ENCODE measurements at regions not wholly inside any gene's neighbourhood (a gene's known extent, or its start where the extent isn't known, plus 50 kb on each side); places are given as distances from the start of the nearest gene placed in this dataset.

GRCh38 chr7:131210618-131211017 is 117.1 kb upstream of the MKLN1 start:
- intact Hi-C loops (cut with micrococcal nuclease), result no loop called here
- BruUV-seq (replicated peaks), result no TSS peak

GRCh38 chr7:131211500-131211899 is 116.2 kb upstream of the MKLN1 start:
- no peaks in the 10 kb centered on the region for H3K79me2 ChIP-seq (ENCODE audit: insufficient read depth, low read length)
- H3K4me2 ChIP-seq (ENCODE audit: low read length), result no peak overlapping the region
- H3K9ac ChIP-seq (ENCODE audit: low read length), result no peak overlapping the region
- H3K36me3 ChIP-seq (ENCODE audit: control insufficient read depth in 1 of 2, insufficient read depth in 2 of 2, low read length in 2 of 2), result no peaks in the 10 kb centered on the region
- ChIA-PET POLR2A (no interaction called here), RAD21 (ENCODE audit: low non-redundant PET in 1 of 2, low total read pairs in 2 of 2, uncharacterized antibody in 2 of 2, unreplicated experiment in 2 of 2) (no interaction called here), CTCF (no interaction called here)
- H4K20me1 ChIP-seq (ENCODE audit: insufficient read depth), result no peaks in the 10 kb centered on the region
- no peaks in the 10 kb centered on the region for H3K9me2 ChIP-seq (ENCODE audit: insufficient read depth)
- DNase-seq (ENCODE audit: low read depth, low spot score), result no peak
- no peak overlapping the region for H3K4me3 ChIP-seq (replicated peaks in 1 of 2; ENCODE audit: low read depth in 1 of 2, low read length in 2 of 2)
- H2AFZ ChIP-seq (ENCODE audit: low read depth, low read length, poor library complexity, severe bottlenecking), result no peak overlapping the region
- TF ChIP-seq MAX (IDR thresholded peaks at IDR 0.05) (no peak), ELF1 (IDR thresholded peaks at IDR 0.05; ENCODE audit: borderline replicate concordance, low read depth) (no peak)
- no peaks in the 10 kb centered on the region for H3K4me1 ChIP-seq (ENCODE audit: control insufficient read depth in 1 of 2, insufficient read depth in 2 of 2, low read length in 2 of 2)
- no peaks in the 10 kb centered on the region for H3K9me3 ChIP-seq (ENCODE audit: control insufficient read depth in 1 of 2, insufficient read depth in 1 of 2, low read depth in 1 of 2, low read length in 2 of 2)
- BruUV-seq (replicated peaks), result no TSS peak
- H3K27ac ChIP-seq (ENCODE audit: low read depth, low read length), result no peak overlapping the region
- intact Hi-C loops (cut with micrococcal nuclease), result no loop called here
- no peak for ATAC-seq
- H3K27me3 ChIP-seq (ENCODE audit: insufficient read depth, low read length), result no peaks in the 10 kb centered on the region

More at GRCh38 chr7:131210618-131211017, 117.1 kb upstream of the MKLN1 start:
- no peak overlapping the region for H3K27ac ChIP-seq (ENCODE audit: low read depth, low read length)
- H3K9me3 ChIP-seq (ENCODE audit: control insufficient read depth in 1 of 2, insufficient read depth in 1 of 2, low read depth in 1 of 2, low read length in 2 of 2), result no peaks in the 10 kb centered on the region
- no peaks in the 10 kb centered on the region for H3K4me1 ChIP-seq (ENCODE audit: control insufficient read depth in 1 of 2, insufficient read depth in 2 of 2, low read length in 2 of 2)
- H2AFZ ChIP-seq (ENCODE audit: low read depth, low read length, poor library complexity, severe bottlenecking), result no peak overlapping the region
- no peaks in the 10 kb centered on the region for H3K9me2 ChIP-seq (ENCODE audit: insufficient read depth)
- no peaks in the 10 kb centered on the region for H3K36me3 ChIP-seq (ENCODE audit: control insufficient read depth in 1 of 2, insufficient read depth in 2 of 2, low read length in 2 of 2)
- POLR2A ChIA-PET, result no interaction called here
- no peak for TF ChIP-seq JUND (IDR thresholded peaks at IDR 0.05)
- RAD21 ChIA-PET (ENCODE audit: low non-redundant PET in 1 of 2, low total read pairs in 2 of 2, uncharacterized antibody in 2 of 2, unreplicated experiment in 2 of 2), result no interaction called here
- no peak overlapping the region for H3K9ac ChIP-seq (ENCODE audit: low read length)
- CTCF ChIA-PET, result no interaction called here
- H3K4me3 ChIP-seq (replicated peaks in 1 of 2; ENCODE audit: low read depth in 1 of 2, low read length in 2 of 2), result no peak overlapping the region
- H3K79me2 ChIP-seq (ENCODE audit: insufficient read depth, low read length), result no peaks in the 10 kb centered on the region
- H3K4me2 ChIP-seq (ENCODE audit: low read length), result no peak overlapping the region
- no peak for DNase-seq (ENCODE audit: low read depth, low spot score)
- H3K27me3 ChIP-seq (ENCODE audit: insufficient read depth, low read length), result no peaks in the 10 kb centered on the region
- H4K20me1 ChIP-seq (ENCODE audit: insufficient read depth), result no peaks in the 10 kb centered on the region
- no peak for ATAC-seq

- POLR2A ChIA-PET, result no interaction called here
- no peak for ATAC-seq
Measured at GRCh38 chr7:131212114-131212513, 115.6 kb upstream of the MKLN1 start.

More at GRCh38 chr7:131212114-131212513, 115.6 kb upstream of the MKLN1 start:
- no peak overlapping the region for H3K4me2 ChIP-seq (ENCODE audit: low read length)
- no peak for DNase-seq (ENCODE audit: low read depth, low spot score)
- no peaks in the 10 kb centered on the region for H3K9me2 ChIP-seq (ENCODE audit: insufficient read depth)
- H2AFZ ChIP-seq (ENCODE audit: low read depth, low read length, poor library complexity, severe bottlenecking), result no peak overlapping the region
- no TSS peak for BruUV-seq (replicated peaks)
- ChIA-PET CTCF (no interaction called here), RAD21 (ENCODE audit: low non-redundant PET in 1 of 2, low total read pairs in 2 of 2, uncharacterized antibody in 2 of 2, unreplicated experiment in 2 of 2) (no interaction called here)
- no peaks in the 10 kb centered on the region for H4K20me1 ChIP-seq (ENCODE audit: insufficient read depth)
- H3K9me3 ChIP-seq (ENCODE audit: control insufficient read depth in 1 of 2, insufficient read depth in 1 of 2, low read depth in 1 of 2, low read length in 2 of 2), result no peaks in the 10 kb centered on the region
- H3K27ac ChIP-seq (ENCODE audit: low read depth, low read length), result no peak overlapping the region
- TF ChIP-seq ZBTB33 (IDR thresholded peaks at IDR 0.05; ENCODE audit: extremely low read depth, insufficient replicate concordance, low read length), result no peak
- TF ChIP-seq REST (IDR thresholded peaks at IDR 0.05; ENCODE audit: low read depth), result peak; percentile 83
- TF ChIP-seq SIN3A (IDR thresholded peaks at IDR 0.05; ENCODE audit: low read depth), result no peak
- no peaks in the 10 kb centered on the region for H3K4me1 ChIP-seq (ENCODE audit: control insufficient read depth in 1 of 2, insufficient read depth in 2 of 2, low read length in 2 of 2)
- H3K9ac ChIP-seq (ENCODE audit: low read length), result no peak overlapping the region
- H3K79me2 ChIP-seq (ENCODE audit: insufficient read depth, low read length), result no peaks in the 10 kb centered on the region
- H3K36me3 ChIP-seq (ENCODE audit: control insufficient read depth in 1 of 2, insufficient read depth in 2 of 2, low read length in 2 of 2), result no peaks in the 10 kb centered on the region
- intact Hi-C loops (cut with micrococcal nuclease), result no loop called here
- no peaks in the 10 kb centered on the region for H3K27me3 ChIP-seq (ENCODE audit: insufficient read depth, low read length)
- H3K4me3 ChIP-seq (replicated peaks in 1 of 2; ENCODE audit: low read depth in 1 of 2, low read length in 2 of 2), result no peak overlapping the region
